ENCODE measurements at regions not wholly inside any gene's neighbourhood (a gene's known extent, or its start where the extent isn't known, plus 50 kb on each side); places are given as distances from the start of the nearest gene placed in this dataset.

DNA sequence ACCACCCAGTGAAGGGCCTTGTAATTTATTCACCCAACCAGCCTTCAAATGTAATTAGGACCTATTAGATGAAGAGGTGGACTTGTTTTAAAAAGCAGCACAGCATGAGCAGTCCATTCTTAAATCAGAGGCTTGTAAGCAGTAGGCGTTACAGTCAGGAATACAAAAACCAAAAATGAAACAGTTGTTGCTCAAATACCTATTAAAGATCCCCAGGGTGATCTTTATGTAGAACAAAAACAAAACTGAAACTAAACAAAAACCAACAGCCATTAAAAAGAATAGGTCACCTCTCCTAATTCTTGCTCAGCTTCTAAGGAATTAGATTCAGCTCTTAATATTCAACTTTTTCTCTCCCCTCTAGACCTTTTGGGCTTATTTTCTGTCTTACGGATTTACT is 104.9 kb upstream of the ST8SIA2 start:
- Mint-ChIP-seq H3K27me3 (ENCODE audit: low read depth) (peaks cover 4% of the 10 kb centered on the region), H3K4me1 (no peaks in the 10 kb centered on the region), H3K36me3 (ENCODE audit: low read depth) (no peaks in the 10 kb centered on the region), H3K9me3 (no peaks in the 10 kb centered on the region), H3K27ac (no peak overlapping the region), H3K4me3 (no peak overlapping the region)
- TF ChIP-seq, protein P1, sequence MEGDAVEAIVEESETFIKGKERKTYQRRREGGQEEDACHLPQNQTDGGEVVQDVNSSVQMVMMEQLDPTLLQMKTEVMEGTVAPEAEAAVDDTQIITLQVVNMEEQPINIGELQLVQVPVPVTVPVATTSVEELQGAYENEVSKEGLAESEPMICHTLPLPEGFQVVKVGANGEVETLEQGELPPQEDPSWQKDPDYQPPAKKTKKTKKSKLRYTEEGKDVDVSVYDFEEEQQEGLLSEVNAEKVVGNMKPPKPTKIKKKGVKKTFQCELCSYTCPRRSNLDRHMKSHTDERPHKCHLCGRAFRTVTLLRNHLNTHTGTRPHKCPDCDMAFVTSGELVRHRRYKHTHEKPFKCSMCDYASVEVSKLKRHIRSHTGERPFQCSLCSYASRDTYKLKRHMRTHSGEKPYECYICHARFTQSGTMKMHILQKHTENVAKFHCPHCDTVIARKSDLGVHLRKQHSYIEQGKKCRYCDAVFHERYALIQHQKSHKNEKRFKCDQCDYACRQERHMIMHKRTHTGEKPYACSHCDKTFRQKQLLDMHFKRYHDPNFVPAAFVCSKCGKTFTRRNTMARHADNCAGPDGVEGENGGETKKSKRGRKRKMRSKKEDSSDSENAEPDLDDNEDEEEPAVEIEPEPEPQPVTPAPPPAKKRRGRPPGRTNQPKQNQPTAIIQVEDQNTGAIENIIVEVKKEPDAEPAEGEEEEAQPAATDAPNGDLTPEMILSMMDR (IDR thresholded peaks at IDR 0.05; ENCODE audit: unreplicated experiment in 3 of 3) = no peak

DNA sequence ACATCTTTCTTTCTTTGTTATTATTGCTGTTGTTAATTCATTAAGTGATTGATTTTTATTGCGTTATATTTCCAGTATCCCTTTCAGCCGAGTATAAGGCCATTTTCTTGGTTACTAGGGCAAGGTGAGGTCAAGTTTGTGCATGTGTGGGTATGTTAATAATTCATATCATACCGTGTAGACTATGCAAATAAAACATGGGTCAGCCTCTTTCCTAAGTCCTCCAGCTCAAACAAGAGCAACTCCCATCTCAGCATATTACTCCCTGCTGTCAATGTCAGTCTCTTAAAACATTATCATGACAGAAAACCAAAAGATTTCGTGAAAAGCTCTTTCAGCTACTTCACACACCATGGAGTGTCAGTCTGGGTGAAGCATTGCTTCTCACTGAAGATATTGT is 103.9 kb upstream of the ST8SIA2 start:
- Mint-ChIP-seq H3K27me3 (ENCODE audit: low read depth) (peaks cover 4% of the 10 kb centered on the region), H3K4me1 (no peaks in the 10 kb centered on the region), H3K9me3 (no peaks in the 10 kb centered on the region), H3K4me3 (no peak overlapping the region), H3K27ac (no peak overlapping the region), H3K36me3 (ENCODE audit: low read depth) (no peaks in the 10 kb centered on the region)
- TF ChIP-seq, protein P1 (IDR thresholded peaks at IDR 0.05; ENCODE audit: unreplicated experiment in 3 of 3) = no peak

DNA sequence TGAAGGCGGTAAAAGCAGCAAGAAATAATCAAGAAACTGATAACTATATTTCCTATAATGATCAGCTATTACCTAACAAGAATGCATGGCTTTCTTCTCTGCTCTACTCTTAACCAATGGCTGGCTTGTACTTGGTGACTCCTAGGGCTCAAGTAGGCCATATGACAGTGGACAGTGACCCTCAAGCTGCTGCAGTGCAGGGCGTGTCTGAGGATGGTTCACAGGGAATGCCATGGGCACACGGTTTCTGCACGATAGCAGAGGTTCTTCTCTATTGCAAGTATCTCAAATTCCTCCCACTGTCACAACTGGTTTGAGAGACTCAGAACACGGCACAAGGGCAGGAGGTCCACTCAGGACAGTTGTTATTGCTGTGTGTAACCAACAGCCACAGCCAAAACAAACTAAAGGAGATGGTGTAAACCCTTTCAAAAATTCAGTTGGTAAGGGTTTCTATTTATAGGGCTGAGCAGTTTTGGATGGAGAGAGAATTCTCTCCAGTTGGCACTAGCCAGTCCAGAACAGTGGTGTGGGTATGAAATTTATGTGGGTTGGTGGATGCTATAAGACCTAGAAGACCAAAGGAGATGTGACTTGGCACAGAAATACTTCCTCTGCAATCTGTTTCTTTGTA is 103.2 kb upstream of the ST8SIA2 start:
- Mint-ChIP-seq H3K36me3 (ENCODE audit: low read depth) (no peaks in the 10 kb centered on the region), H3K4me3 (no peak overlapping the region), H3K27me3 (ENCODE audit: low read depth) (peaks cover 4% of the 10 kb centered on the region), H3K9me3 (no peaks in the 10 kb centered on the region), H3K27ac (no peak overlapping the region), H3K4me1 (no peaks in the 10 kb centered on the region)
- TF ChIP-seq, protein P1 (IDR thresholded peaks at IDR 0.05; ENCODE audit: unreplicated experiment in 3 of 3) = no peak

DNA sequence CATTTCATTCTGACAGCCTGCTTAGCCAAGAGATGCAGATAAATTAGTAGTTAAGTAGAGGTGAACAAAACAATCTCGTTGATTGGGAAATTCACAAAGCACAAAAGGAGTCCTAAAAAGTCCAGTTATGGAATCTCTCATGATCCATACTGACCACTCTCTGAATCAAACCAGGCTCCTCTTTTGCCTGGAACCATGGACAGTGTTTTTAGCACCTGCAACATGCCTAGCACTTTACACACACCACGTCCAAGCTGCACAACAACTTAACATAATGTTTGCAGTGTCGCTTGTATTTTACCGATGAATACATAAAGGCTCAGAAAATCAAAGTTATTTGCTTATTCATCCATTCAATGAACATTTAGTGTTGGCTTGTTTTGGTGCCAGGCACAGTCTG is 101.8 kb upstream of the ST8SIA2 start:
- H3K4me3 Mint-ChIP-seq = no peak overlapping the region
- no peak overlapping the region for H3K27ac Mint-ChIP-seq
- no peaks in the 10 kb centered on the region for H3K36me3 Mint-ChIP-seq (ENCODE audit: low read depth)
- H3K9me3 Mint-ChIP-seq = no peaks in the 10 kb centered on the region
- TF ChIP-seq, protein P1 (IDR thresholded peaks at IDR 0.05; ENCODE audit: unreplicated experiment in 3 of 3) = no peak
- H3K27me3 Mint-ChIP-seq (ENCODE audit: low read depth) = peaks cover 4% of the 10 kb centered on the region
- no peaks in the 10 kb centered on the region for H3K4me1 Mint-ChIP-seq

DNA sequence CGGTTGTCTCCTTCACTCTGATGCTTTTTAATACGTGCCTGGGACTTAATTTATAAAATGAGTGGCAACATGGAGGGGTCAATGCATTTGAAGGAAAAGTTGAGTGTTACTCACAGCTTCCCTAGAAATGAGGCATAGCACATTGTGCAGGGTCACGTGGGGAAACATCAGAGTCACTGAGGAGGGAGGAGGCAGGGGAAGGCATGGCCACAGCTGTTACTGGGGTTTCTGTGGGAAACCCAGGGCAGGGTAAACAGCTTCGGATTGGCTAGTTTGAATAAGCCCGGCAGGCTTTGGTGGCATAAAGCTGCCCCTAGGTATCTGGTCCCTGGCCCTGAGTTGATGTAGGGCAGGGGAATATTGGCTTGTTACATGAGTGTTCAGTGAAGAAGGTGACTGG is 98.9 kb upstream of the ST8SIA2 start:
- Mint-ChIP-seq H3K27me3 (ENCODE audit: low read depth) (peaks cover 4% of the 10 kb centered on the region), H3K27ac (no peak overlapping the region), H3K36me3 (ENCODE audit: low read depth) (no peaks in the 10 kb centered on the region), H3K4me1 (no peaks in the 10 kb centered on the region), H3K4me3 (no peak overlapping the region), H3K9me3 (peaks cover 3% of the 10 kb centered on the region)
- TF ChIP-seq, protein P1 (IDR thresholded peaks at IDR 0.05; ENCODE audit: unreplicated experiment in 3 of 3) = no peak

DNA sequence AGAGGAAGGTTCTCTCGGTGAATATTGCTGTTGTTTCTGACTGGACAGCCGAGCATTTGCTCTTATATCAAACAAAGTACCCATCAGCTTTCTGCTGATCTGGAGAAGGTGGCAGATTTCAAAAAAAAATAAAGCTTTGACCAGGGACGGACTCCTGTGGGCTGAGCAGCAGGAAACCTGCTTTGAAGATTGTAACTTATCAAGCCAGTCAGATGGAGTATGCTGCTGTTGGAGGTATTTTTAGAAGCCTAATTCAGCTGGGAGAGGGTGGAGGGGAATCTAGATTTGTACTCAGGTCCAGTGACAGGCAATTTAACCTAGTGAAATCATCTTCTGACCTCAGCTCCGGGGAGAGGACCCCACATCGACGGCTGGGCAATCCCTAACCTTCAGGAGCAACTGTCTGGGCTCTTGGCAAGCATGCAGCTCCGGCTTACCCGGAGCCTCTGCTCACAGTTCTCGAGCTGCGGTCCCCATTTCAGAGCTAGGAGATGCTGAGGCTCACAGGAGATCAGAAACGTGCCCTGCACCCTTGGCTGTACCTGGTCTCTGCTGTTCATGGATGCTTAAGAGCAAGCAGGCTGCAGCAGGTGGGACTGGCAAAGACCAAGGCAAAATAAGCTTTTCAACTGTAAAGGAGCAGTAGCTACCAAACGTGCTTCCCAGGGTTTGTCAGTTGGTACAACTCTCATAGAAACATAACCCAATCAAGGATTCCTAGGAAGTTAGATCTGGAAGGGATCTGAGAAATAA is 89.3 kb upstream of the ST8SIA2 start:
- no peak overlapping the region for H3K4me3 Mint-ChIP-seq
- H3K27ac Mint-ChIP-seq = no peak overlapping the region
- H3K4me1 Mint-ChIP-seq = no peaks in the 10 kb centered on the region
- peaks cover 2% of the 10 kb centered on the region for H3K9me3 Mint-ChIP-seq
- TF ChIP-seq, protein P1 (IDR thresholded peaks at IDR 0.05; ENCODE audit: unreplicated experiment in 3 of 3) = no peak
- no peaks in the 10 kb centered on the region for H3K36me3 Mint-ChIP-seq (ENCODE audit: low read depth)
- peaks cover 25% of the 10 kb centered on the region for H3K27me3 Mint-ChIP-seq (ENCODE audit: low read depth)
